OCI-LY3 (cell line): ENCODE measurements at regions not wholly inside any gene's neighbourhood (a gene's known extent, or its start where the extent isn't known, plus 50 kb on each side); places are given as distances from the start of the nearest gene placed in this dataset.

Source experiments
- H2AFZ ChIP-seq: fragments of 200-600, 300-600 bp; shearing (Covaris generic); 2 replicates; pipeline ENCODE4 v1.6.0; 2014; ENCODE audit warnings: antibody characterized with exemption, low read depth, low read length
- H3K27ac ChIP-seq: fragments of 200-600, 300-600 bp; sonication (generic); 2 replicates; pipeline ENCODE4 v1.5.1; 2014; ENCODE audit warnings: mild to moderate bottlenecking, low read length, moderate library complexity, mixed read lengths
- H3K27me3 ChIP-seq: fragments of 200-600, 300-600 bp; sonication (generic); 2 replicates; pipeline ENCODE4 v1.6.1; 2014; ENCODE audit warnings: low read depth, low read length, mixed read lengths
- H3K36me3 ChIP-seq: fragments of 200-600, 300-600 bp; sonication (generic); replicated peaks from 2 replicates; pipeline ENCODE3; 2014; ENCODE audit warnings: low read depth, low read length, mixed read lengths
- H3K4me1 ChIP-seq: fragments of 300-600, 200-600 bp; sonication (generic); 2 replicates; pipeline ENCODE4 v1.6.1; 2014; ENCODE audit warnings: low read length, mixed read lengths
- H3K4me2 ChIP-seq: fragments of 200-600, 300-600 bp; sonication (generic); 2 replicates; pipeline ENCODE4 v1.6.1; 2014; ENCODE audit warnings: low read length, mixed read lengths
- H3K4me3 ChIP-seq: fragments of 300-600, 200-600 bp; sonication (generic); 2 replicates; pipeline ENCODE4 v1.5.1; 2014; ENCODE audit warnings: antibody characterized with exemption, mild to moderate bottlenecking, low read length, moderate library complexity
- H3K79me2 ChIP-seq: fragments of 300-600, 200-600 bp; shearing (Covaris generic); 2 replicates; pipeline ENCODE4 v1.6.1; 2014; ENCODE audit warnings: mild to moderate bottlenecking, low read length, mixed read lengths
- H3K9ac ChIP-seq: fragments of 300-600, 200-600 bp; shearing (Covaris generic); 2 replicates; pipeline ENCODE4 v1.6.0; 2014; ENCODE audit warnings: mild to moderate bottlenecking, low read length, moderate library complexity
- H3K9me3 ChIP-seq: fragments of 200-600, 300-600 bp; shearing (Covaris generic); 2 replicates; pipeline ENCODE4 v1.6.1; 2014; ENCODE audit warnings: low read length, mixed read lengths; ENCODE audit not compliant: insufficient read depth
- H4K20me1 ChIP-seq: fragments of 200-600, 300-600 bp; sonication (generic); 2 replicates; pipeline ENCODE4 v1.6.1; 2016; ENCODE audit warnings: low read length, mixed read lengths; ENCODE audit not compliant: insufficient read depth
- EZH2phosphoT487 ChIP-seq: fragments of 200-600 bp; shearing (Covaris generic); IDR thresholded peaks from 2 replicates; pipeline ENCODE4 v1.6.1; 2018; ENCODE audit warnings: antibody characterized with exemption, mixed run types, low read depth
- TF ChIP-seq, protein P1 (sequence below): fragments of 200-600, 300-600 bp; sonication (generic); IDR thresholded peaks from 2 replicates; pipeline ENCODE4 v1.5.1; 2014; ENCODE audit warnings: antibody characterized with exemption, low read length, low read depth

DNA sequence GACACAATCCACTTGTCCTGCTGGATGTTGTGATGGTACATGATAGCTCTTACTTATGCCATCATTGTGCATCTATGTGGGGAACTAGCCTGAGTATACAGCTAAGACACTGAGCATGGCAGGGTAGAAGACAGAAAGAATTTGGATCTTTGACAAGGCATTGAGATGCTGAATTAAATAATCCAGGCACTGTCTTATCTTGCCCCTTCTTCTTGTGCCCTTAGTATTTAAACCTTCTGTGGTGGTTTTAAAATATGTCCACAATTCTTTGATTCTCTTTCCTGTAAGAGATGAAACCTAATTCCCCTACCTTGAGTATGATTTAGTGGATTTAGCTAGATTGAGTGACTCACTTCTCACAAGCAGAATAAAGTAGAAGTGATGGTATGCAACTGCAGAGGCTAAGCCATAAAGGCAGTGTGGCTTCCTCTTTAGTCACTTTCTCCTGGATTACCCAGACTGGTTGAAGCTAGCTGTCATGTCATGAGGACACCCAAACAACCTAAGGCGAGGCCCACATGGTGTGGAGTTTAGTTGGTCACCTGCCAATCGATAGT lies 174.0 kb upstream of the NREP start:
- Histone ChIP-seq H2AFZ (no peak overlapping the region), H3K9ac (no peak overlapping the region), H4K20me1 (no peaks in the 10 kb centered on the region), H3K9me3 (no peaks in the 10 kb centered on the region), H3K36me3 (no peaks in the 10 kb centered on the region), H3K4me1 (peaks cover 14% of the 10 kb centered on the region), H3K4me3 (no peak overlapping the region), H3K79me2 (no peaks in the 10 kb centered on the region), H3K27me3 (no peaks in the 10 kb centered on the region), H3K27ac (no peak overlapping the region), H3K4me2 (no peak overlapping the region)
- TF ChIP-seq, protein P1, sequence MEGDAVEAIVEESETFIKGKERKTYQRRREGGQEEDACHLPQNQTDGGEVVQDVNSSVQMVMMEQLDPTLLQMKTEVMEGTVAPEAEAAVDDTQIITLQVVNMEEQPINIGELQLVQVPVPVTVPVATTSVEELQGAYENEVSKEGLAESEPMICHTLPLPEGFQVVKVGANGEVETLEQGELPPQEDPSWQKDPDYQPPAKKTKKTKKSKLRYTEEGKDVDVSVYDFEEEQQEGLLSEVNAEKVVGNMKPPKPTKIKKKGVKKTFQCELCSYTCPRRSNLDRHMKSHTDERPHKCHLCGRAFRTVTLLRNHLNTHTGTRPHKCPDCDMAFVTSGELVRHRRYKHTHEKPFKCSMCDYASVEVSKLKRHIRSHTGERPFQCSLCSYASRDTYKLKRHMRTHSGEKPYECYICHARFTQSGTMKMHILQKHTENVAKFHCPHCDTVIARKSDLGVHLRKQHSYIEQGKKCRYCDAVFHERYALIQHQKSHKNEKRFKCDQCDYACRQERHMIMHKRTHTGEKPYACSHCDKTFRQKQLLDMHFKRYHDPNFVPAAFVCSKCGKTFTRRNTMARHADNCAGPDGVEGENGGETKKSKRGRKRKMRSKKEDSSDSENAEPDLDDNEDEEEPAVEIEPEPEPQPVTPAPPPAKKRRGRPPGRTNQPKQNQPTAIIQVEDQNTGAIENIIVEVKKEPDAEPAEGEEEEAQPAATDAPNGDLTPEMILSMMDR: no peak
- TF ChIP-seq EZH2phosphoT487: no peak

DNA sequence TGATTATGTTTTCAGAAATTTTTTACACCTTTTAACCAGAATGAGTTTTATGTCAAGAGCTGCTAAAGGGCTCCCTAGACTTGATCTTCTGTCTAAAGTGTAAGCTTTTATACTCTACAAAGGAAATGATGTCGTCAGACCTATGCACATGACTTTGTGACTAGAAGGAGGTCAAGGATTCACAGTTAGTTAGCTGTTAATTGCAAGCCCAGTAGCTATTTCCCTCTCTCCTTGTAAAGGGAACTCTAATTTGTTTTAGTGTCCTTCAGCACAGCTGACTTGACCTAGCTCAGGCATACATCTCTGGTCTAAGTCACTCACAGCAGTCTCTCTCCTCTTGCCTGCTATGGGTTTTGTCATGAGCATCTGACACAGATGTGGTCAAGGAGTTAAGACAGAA lies 173.5 kb upstream of the NREP start:
- Histone ChIP-seq H3K79me2 (no peaks in the 10 kb centered on the region), H3K9me3 (no peaks in the 10 kb centered on the region), H3K27ac (no peak overlapping the region), H3K27me3 (no peaks in the 10 kb centered on the region), H3K36me3 (no peaks in the 10 kb centered on the region), H3K4me3 (no peak overlapping the region), H2AFZ (no peak overlapping the region), H3K4me2 (no peak overlapping the region), H3K4me1 (peaks cover 14% of the 10 kb centered on the region), H4K20me1 (no peaks in the 10 kb centered on the region), H3K9ac (no peak overlapping the region)
- TF ChIP-seq, protein P1: no peak
- no peak for TF ChIP-seq EZH2phosphoT487

DNA sequence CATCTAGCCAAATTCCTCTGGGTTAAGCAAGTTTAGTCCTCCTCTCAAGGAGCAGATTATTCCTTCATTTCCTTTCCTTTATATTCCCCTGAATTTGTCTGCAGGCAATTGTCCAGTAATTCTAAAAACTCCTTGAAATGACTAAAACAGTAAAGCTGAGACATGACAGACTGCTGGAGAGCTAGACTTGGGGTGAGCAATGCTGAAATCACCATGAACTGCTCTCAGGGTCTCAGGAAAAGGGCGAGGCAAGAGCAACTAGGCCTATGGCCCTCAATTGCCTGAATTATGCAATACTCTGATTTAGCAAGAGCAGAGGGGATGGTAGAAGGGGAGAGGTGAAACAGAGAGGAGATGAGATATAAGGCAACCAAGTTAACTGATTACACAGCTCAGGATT lies 172.9 kb upstream of the NREP start:
- peaks cover 14% of the 10 kb centered on the region for H3K4me1 ChIP-seq
- no peak overlapping the region for H3K4me2 ChIP-seq
- no peak overlapping the region for H3K4me3 ChIP-seq
- H3K36me3 ChIP-seq: no peaks in the 10 kb centered on the region
- no peaks in the 10 kb centered on the region for H3K9me3 ChIP-seq
- H3K9ac ChIP-seq: no peak overlapping the region
- no peaks in the 10 kb centered on the region for H3K27me3 ChIP-seq
- no peaks in the 10 kb centered on the region for H4K20me1 ChIP-seq
- H2AFZ ChIP-seq: no peak overlapping the region
- H3K27ac ChIP-seq: no peak overlapping the region
- no peaks in the 10 kb centered on the region for H3K79me2 ChIP-seq
- TF ChIP-seq, protein P1: no peak
- no peak for TF ChIP-seq EZH2phosphoT487

DNA sequence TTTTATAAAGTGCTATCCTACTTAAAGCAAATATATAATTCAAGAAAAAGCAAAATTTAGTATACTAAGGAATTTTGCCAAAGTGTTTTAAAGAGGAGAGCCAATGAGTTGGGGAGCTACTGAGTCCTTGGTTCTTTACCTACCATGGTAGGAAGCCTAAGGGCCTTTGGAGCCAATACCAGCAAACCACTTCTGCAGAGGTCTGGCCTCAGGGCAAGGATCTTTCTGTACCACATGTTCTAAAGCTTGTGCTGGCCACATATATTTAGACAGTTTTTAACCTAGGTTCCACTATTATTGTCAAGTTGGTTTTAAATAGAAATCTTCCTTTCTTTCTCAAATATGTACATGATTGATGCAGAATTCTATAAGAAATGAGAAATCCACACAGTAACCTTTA lies 172.3 kb upstream of the NREP start:
- Histone ChIP-seq H3K36me3 (no peaks in the 10 kb centered on the region), H3K27ac (no peak overlapping the region), H3K4me1 (peaks cover 14% of the 10 kb centered on the region), H3K4me2 (no peak overlapping the region), H3K9me3 (no peaks in the 10 kb centered on the region), H3K4me3 (no peak overlapping the region), H4K20me1 (no peaks in the 10 kb centered on the region), H3K9ac (no peak overlapping the region), H2AFZ (no peak overlapping the region), H3K27me3 (no peaks in the 10 kb centered on the region), H3K79me2 (no peaks in the 10 kb centered on the region)
- TF ChIP-seq, protein P1: no peak
- no peak for TF ChIP-seq EZH2phosphoT487
